ENCODE measurements at regions not wholly inside any gene's neighbourhood (a gene's known extent, or its start where the extent isn't known, plus 50 kb on each side); places are given as distances from the start of the nearest gene placed in this dataset.

- no peak for DNase-seq
These were observed 212.4 kb downstream of the URI1 start for GRCh38 chr19:30154410-30154809.

- DNase-seq = no peak
These were observed 213.6 kb downstream of the URI1 start for GRCh38 chr19:30155381-30156200.

- DNase-seq = no peak
These were observed 214.6 kb downstream of the URI1 start for GRCh38 chr19:30156646-30157045.

- no peak for DNase-seq
These were observed 213.9 kb upstream of the ZNF536 start for GRCh38 chr19:30158067-30158892.

GRCh38 chr19:30158893-30159245, 213.3 kb upstream of the ZNF536 start:
- no peak for DNase-seq

GRCh38 chr19:30159636-30160035, 212.5 kb upstream of the ZNF536 start:
- DNase-seq = no peak

GRCh38 chr19:30160426-30160825, 211.8 kb upstream of the ZNF536 start:
- no peak for DNase-seq

GRCh38 chr19:30161021-30161655, 211.0 kb upstream of the ZNF536 start:
- no peak for DNase-seq

GRCh38 chr19:30161770-30162169, 210.4 kb upstream of the ZNF536 start:
- no peak for DNase-seq

GRCh38 chr19:30162718-30163117, 209.5 kb upstream of the ZNF536 start:
- DNase-seq = no peak

GRCh38 chr19:30163663-30164062, 208.5 kb upstream of the ZNF536 start:
- no peak for DNase-seq

- DNase-seq = no peak
These were observed 206.9 kb upstream of the ZNF536 start for GRCh38 chr19:30165228-30165813.

- DNase-seq = no peak
These were observed 204.8 kb upstream of the ZNF536 start for GRCh38 chr19:30167206-30167868.

- no peak for DNase-seq
These were observed 204.1 kb upstream of the ZNF536 start for GRCh38 chr19:30167976-30168635.

GRCh38 chr19:30168760-30169159, 203.4 kb upstream of the ZNF536 start:
- no peak for DNase-seq

- no peak for DNase-seq
These were observed 202.8 kb upstream of the ZNF536 start for GRCh38 chr19:30169196-30169900.

GRCh38 chr19:30170081-30170480, 202.1 kb upstream of the ZNF536 start:
- DNase-seq = no peak

GRCh38 chr19:30170495-30171137, 201.6 kb upstream of the ZNF536 start:
- DNase-seq = no peak

- no peak for DNase-seq
These were observed 201.0 kb upstream of the ZNF536 start for GRCh38 chr19:30171138-30171635.

GRCh38 chr19:30171795-30172612, 200.2 kb upstream of the ZNF536 start:
- DNase-seq = no peak
